A673 (cell line): ENCODE measurements at regions not wholly inside any gene's neighbourhood (a gene's known extent, or its start where the extent isn't known, plus 50 kb on each side); places are given as distances from the start of the nearest gene placed in this dataset.

ENCODE experiments used
- BruUV-seq: library from RNA; stranded (reverse); fragments of 400-500 nt; replicated peaks from 2 replicates; lab custom pipeline; 2021; lab: Mats Ljungman, UMichigan
- CTCF ChIA-PET: fragments of 300-600 bp; sonication (Branson Sonifier 250); formaldehyde crosslinking; loops from one replicate; lab custom pipeline; 2022; ENCODE audit warnings: antibody characterized with exemption; lab: Charles Lee
- POLR2A ChIA-PET: fragments of 300-600 bp; sonication (Branson Sonifier 250); formaldehyde crosslinking; loops from one replicate; lab custom pipeline; 2022; ENCODE audit warnings: antibody characterized with exemption; ENCODE audit not compliant: low non-redundant PET; lab: Charles Lee
- DNase-seq: peaks from one replicate; pipeline ENCODE4 v3.0.0-alpha.2; 2015; ENCODE audit warnings: low spot score
- H3K27ac ChIP-seq: fragments of 200-600 bp; sonication (generic); 2 replicates; pipeline ENCODE4 v1.5.1; 2016; ENCODE audit warnings: mixed run types, low read depth, mild to moderate bottlenecking, mixed read lengths, antibody characterized with exemption, low read length; ENCODE audit not compliant: poor library complexity, severe bottlenecking
- H3K27me3 ChIP-seq: fragments of 200-600 bp; sonication (generic); replicated peaks from 2 replicates; pipeline ENCODE4 v1.6.1; 2017; ENCODE audit warnings: mixed run types, low read depth, mild to moderate bottlenecking, mixed read lengths, antibody characterized with exemption, low read length; ENCODE audit not compliant: insufficient read depth, poor library complexity
- H3K36me3 ChIP-seq: fragments of 200-600 bp; sonication (generic); 2 replicates; pipeline ENCODE4 v1.6.1; 2016; ENCODE audit warnings: mixed run types, mild to moderate bottlenecking, mixed read lengths, antibody characterized with exemption, low read length; ENCODE audit not compliant: insufficient read depth, poor library complexity, severe bottlenecking
- H3K4me1 ChIP-seq: fragments of 200-600 bp; sonication (generic); 2 replicates; pipeline ENCODE4 v1.6.1; 2017; ENCODE audit warnings: mixed run types, mild to moderate bottlenecking, mixed read lengths, antibody characterized with exemption, low read length; ENCODE audit not compliant: insufficient read depth, poor library complexity, severe bottlenecking
- H3K4me3 ChIP-seq: fragments of 200-600 bp; sonication (generic); 2 replicates; pipeline ENCODE4 v1.5.1; 2016; ENCODE audit warnings: low read depth, mixed run types, mild to moderate bottlenecking, mixed read lengths, low read length; ENCODE audit not compliant: poor library complexity, severe bottlenecking
- H3K9me3 ChIP-seq: fragments of 200-600 bp; sonication (generic); 2 replicates; pipeline ENCODE4 v1.6.1; 2016; ENCODE audit warnings: mixed run types, low read depth, mild to moderate bottlenecking, mixed read lengths, antibody characterized with exemption, low read length; ENCODE audit not compliant: poor library complexity, severe bottlenecking
- CTCF ChIP-seq: fragments of 300-800, 200-600 bp; sonication (generic); conservative IDR thresholded peaks from 2 replicates; pipeline ENCODE4 v1.5.1; 2017; ENCODE audit warnings: low read depth, mild to moderate bottlenecking, antibody characterized with exemption, low read length, moderate library complexity, mixed read lengths
- EZH2 ChIP-seq: fragments of 200-600 bp; sonication (generic); IDR thresholded peaks from 2 replicates; pipeline ENCODE4 v1.6.1; 2017; ENCODE audit warnings: borderline replicate concordance, low read depth, mild to moderate bottlenecking, mixed read lengths, antibody characterized with exemption, low read length; ENCODE audit not compliant: poor library complexity, severe bottlenecking
- intact Hi-C: fragments of 100-400 bp; cut with micrococcal nuclease; formaldehyde crosslinking; loops from one replicate; pipeline ENCODE4 v1.10.0; 2022; ENCODE audit not compliant: unreplicated experiment

DNA sequence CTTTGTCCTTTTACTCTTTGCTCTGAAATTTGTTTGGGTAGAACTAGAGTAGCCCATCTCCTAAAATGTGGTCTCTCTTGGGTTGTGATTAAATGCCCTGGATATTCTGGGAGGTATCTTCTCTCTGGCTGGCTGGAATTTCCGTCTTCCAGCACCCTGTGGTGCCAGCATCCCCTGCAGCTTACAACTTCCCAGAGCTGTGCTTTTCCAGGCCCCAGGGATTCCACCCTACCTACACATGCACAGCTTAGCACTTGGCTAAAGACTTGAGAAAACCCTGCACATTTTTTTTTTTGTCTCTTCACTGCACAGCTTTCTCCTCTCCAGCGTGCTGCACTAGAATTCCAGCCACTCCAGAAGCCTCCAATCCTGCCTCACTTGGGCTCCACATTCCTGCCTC lies 334.7 kb downstream of the IRS2 start:
- CTCF ChIA-PET: no interaction called here
- POLR2A ChIA-PET: no interaction called here

DNA sequence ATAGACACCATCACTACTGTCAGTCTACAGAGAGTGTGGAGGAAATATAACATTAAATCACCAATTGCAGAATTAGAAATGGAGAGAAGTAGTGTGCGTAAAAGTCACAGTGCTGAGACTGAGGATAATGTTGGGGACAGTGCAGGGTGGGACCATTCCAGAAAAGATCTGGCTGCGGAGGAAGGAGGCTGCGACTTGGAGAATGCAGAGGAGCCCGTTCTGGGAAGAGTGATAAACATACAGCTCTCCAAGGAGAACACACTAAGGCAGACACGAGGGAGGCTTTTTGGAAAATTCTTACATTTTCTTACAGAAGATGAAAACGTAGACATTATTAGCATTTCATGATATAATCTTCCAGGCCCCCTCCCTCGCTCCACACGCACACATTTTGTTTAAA lies 337.8 kb downstream of the IRS2 start:
- Histone ChIP-seq H3K4me3 (no peak overlapping the region), H3K27ac (no peak overlapping the region), H3K4me1 (no peaks in the 10 kb centered on the region), H3K36me3 (no peaks in the 10 kb centered on the region), H3K27me3 (no peaks in the 10 kb centered on the region), H3K9me3 (peaks cover 4% of the 10 kb centered on the region)
- no peak for DNase-seq
- BruUV-seq: no TSS peak
- POLR2A ChIA-PET: no interaction called here
- TF ChIP-seq CTCF (no peak), EZH2 (no peak)
- CTCF ChIA-PET: no interaction called here
- intact Hi-C loops: no loop called here

More for the DNA sequence above, 334.7 kb downstream of the IRS2 start:
- Histone ChIP-seq H3K36me3 (no peaks in the 10 kb centered on the region), H3K4me1 (no peaks in the 10 kb centered on the region), H3K4me3 (no peak overlapping the region), H3K9me3 (peaks cover 4% of the 10 kb centered on the region), H3K27ac (no peak overlapping the region), H3K27me3 (no peaks in the 10 kb centered on the region)
- no TSS peak for BruUV-seq
- intact Hi-C loops: no loop called here
- DNase-seq: no peak
- TF ChIP-seq CTCF (no peak), EZH2 (no peak)

DNA sequence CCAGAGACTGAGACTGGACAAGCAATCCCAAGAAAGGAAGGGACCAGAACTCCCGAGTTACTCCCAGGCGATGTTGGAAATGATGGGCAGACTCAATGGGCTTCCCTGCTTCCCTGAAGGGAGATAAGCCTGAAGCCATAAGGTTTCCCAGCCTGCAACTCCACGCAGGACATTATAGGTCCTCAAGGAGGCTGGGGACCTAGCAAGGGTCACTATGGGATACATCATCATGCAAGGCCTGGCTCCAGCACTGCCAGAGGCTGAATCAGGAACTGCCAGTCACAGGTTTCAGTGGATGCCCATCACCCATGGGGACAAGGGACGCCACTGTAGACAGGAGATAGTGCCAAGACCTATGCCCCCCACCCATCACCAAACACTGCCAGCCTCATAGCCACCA lies 338.7 kb downstream of the IRS2 start:
- ChIA-PET CTCF (no interaction called here), POLR2A (no interaction called here)
- TF ChIP-seq EZH2: no peak
- TF ChIP-seq CTCF: no peak
- DNase-seq: no peak
- intact Hi-C loops: no loop called here
- Histone ChIP-seq H3K27ac (no peak overlapping the region), H3K4me3 (no peak overlapping the region), H3K27me3 (no peaks in the 10 kb centered on the region), H3K9me3 (no peaks in the 10 kb centered on the region), H3K4me1 (no peaks in the 10 kb centered on the region), H3K36me3 (no peaks in the 10 kb centered on the region)
- no TSS peak for BruUV-seq
